Dendritic cell treated with granulocyte-macrophage colony-stimulating factor and Interleukin-4, amounts not matched to agents 40 ng/mL and 50 ng/mL, for 4 days (primary cell): ENCODE measurements at regions not wholly inside any gene's neighbourhood (a gene's known extent, or its start where the extent isn't known, plus 50 kb on each side); places are given as distances from the start of the nearest gene placed in this dataset.

ENCODE experiments used
- H3K27ac Mint-ChIP-seq: one replicate; pipeline ENCODE4 v1.8.0; 2022; ENCODE audit warnings: mild to moderate bottlenecking, mixed read lengths
- H3K27me3 Mint-ChIP-seq: one replicate; pipeline ENCODE4 v1.8.0; 2022; ENCODE audit warnings: mild to moderate bottlenecking, mixed read lengths
- H3K36me3 Mint-ChIP-seq: one replicate; pipeline ENCODE4 v1.8.0; 2022; ENCODE audit warnings: low read depth, mixed read lengths
- H3K4me1 Mint-ChIP-seq: one replicate; pipeline ENCODE4 v1.8.0; 2022; ENCODE audit warnings: low read depth, mixed read lengths
- H3K4me3 Mint-ChIP-seq: one replicate; pipeline ENCODE4 v1.8.0; 2022; ENCODE audit warnings: mild to moderate bottlenecking, moderate library complexity, mixed read lengths
- H3K9me3 Mint-ChIP-seq: one replicate; pipeline ENCODE4 v1.8.0; 2022; ENCODE audit warnings: mixed read lengths
- intact Hi-C: fragments of 100-400 bp; cut with micrococcal nuclease; formaldehyde crosslinking; loops from one replicate; pipeline ENCODE4 v1.15.0; 2022

GRCh38 chr18:48488388-48488850 is 50.4 kb upstream of the CTIF start:
- Mint-ChIP-seq H3K36me3 (no peaks in the 10 kb centered on the region), H3K27ac (no peak overlapping the region), H3K4me3 (no peak overlapping the region), H3K4me1 (peaks cover 2% of the 10 kb centered on the region), H3K9me3 (no peaks in the 10 kb centered on the region), H3K27me3 (peaks cover 2% of the 10 kb centered on the region)
- intact Hi-C loops, result no loop called here

GRCh38 chr18:48486754-48487153 is 52.1 kb upstream of the CTIF start:
- intact Hi-C loops, result no loop called here

GRCh38 chr18:48485828-48486405 is 52.9 kb upstream of the CTIF start:
- H3K4me3 Mint-ChIP-seq, result no peak overlapping the region
- H3K27ac Mint-ChIP-seq, result no peak overlapping the region
- H3K9me3 Mint-ChIP-seq, result no peaks in the 10 kb centered on the region
- peaks cover 2% of the 10 kb centered on the region for H3K27me3 Mint-ChIP-seq
- intact Hi-C loops, result no loop called here
- H3K4me1 Mint-ChIP-seq, result peaks cover 5% of the 10 kb centered on the region
- H3K36me3 Mint-ChIP-seq, result no peaks in the 10 kb centered on the region

More at GRCh38 chr18:48486754-48487153, 52.1 kb upstream of the CTIF start:
- Mint-ChIP-seq H3K4me1 (no peaks in the 10 kb centered on the region), H3K9me3 (no peaks in the 10 kb centered on the region), H3K4me3 (no peak overlapping the region), H3K27me3 (peaks cover 2% of the 10 kb centered on the region), H3K27ac (no peak overlapping the region), H3K36me3 (no peaks in the 10 kb centered on the region)

- intact Hi-C loops, result no loop called here
- Mint-ChIP-seq H3K4me3 (no peak overlapping the region), H3K36me3 (no peaks in the 10 kb centered on the region), H3K9me3 (no peaks in the 10 kb centered on the region), H3K27me3 (peaks cover 5% of the 10 kb centered on the region), H3K4me1 (peaks cover 5% of the 10 kb centered on the region), H3K27ac (no peak overlapping the region)
Measured at GRCh38 chr18:48481092-48481491, 57.7 kb upstream of the CTIF start.

- no peaks in the 10 kb centered on the region for H3K9me3 Mint-ChIP-seq
- H3K4me3 Mint-ChIP-seq, result no peak overlapping the region
- peaks cover 6% of the 10 kb centered on the region for H3K27me3 Mint-ChIP-seq
- H3K4me1 Mint-ChIP-seq, result peaks cover 5% of the 10 kb centered on the region
- H3K27ac Mint-ChIP-seq, result no peak overlapping the region
- H3K36me3 Mint-ChIP-seq, result no peaks in the 10 kb centered on the region
- intact Hi-C loops, result no loop called here
Measured at GRCh38 chr18:48479531-48479930, 59.3 kb upstream of the CTIF start.

- Mint-ChIP-seq H3K36me3 (no peaks in the 10 kb centered on the region), H3K9me3 (peaks cover 5% of the 10 kb centered on the region), H3K4me3 (no peak overlapping the region), H3K27ac (no peak overlapping the region), H3K27me3 (peaks cover 10% of the 10 kb centered on the region), H3K4me1 (peaks cover 5% of the 10 kb centered on the region)
- intact Hi-C loops, result no loop called here
Measured at GRCh38 chr18:48477348-48477747, 61.5 kb upstream of the CTIF start.

- H3K4me1 Mint-ChIP-seq, result peaks cover 5% of the 10 kb centered on the region
- peaks cover 15% of the 10 kb centered on the region for H3K27me3 Mint-ChIP-seq
- intact Hi-C loops, result loop anchor here (1.0 kb wide), 1 partner anchor 188 kb away; no protein-coding TSS in a partner anchor
- peaks cover 11% of the 10 kb centered on the region for H3K9me3 Mint-ChIP-seq
- no peaks in the 10 kb centered on the region for H3K36me3 Mint-ChIP-seq
- no peak overlapping the region for H3K4me3 Mint-ChIP-seq
- no peak overlapping the region for H3K27ac Mint-ChIP-seq
Measured at GRCh38 chr18:48476550-48476917, 62.3 kb upstream of the CTIF start.

GRCh38 chr18:48475635-48476549 is 62.9 kb upstream of the CTIF start:
- intact Hi-C loops, result loop anchor here (1.0 kb wide), 1 partner anchor 188 kb away; no protein-coding TSS in a partner anchor
- Mint-ChIP-seq H3K4me3 (no peak overlapping the region), H3K4me1 (peaks cover under 1% of the 10 kb centered on the region), H3K9me3 (peaks cover 11% of the 10 kb centered on the region), H3K36me3 (no peaks in the 10 kb centered on the region), H3K27me3 (peaks cover 15% of the 10 kb centered on the region), H3K27ac (no peak overlapping the region)

GRCh38 chr18:48473816-48474215 is 64.6 kb upstream of the ZBTB7C start:
- Mint-ChIP-seq H3K9me3 (peaks cover 11% of the 10 kb centered on the region), H3K27me3 (peaks cover 22% of the 10 kb centered on the region), H3K4me3 (no peak overlapping the region), H3K36me3 (no peaks in the 10 kb centered on the region), H3K27ac (no peak overlapping the region), H3K4me1 (no peaks in the 10 kb centered on the region)
- intact Hi-C loops, result no loop called here

- Mint-ChIP-seq H3K27ac (no peak overlapping the region), H3K27me3 (peaks cover 29% of the 10 kb centered on the region), H3K9me3 (peaks cover 11% of the 10 kb centered on the region), H3K36me3 (no peaks in the 10 kb centered on the region), H3K4me1 (no peaks in the 10 kb centered on the region), H3K4me3 (no peak overlapping the region)
- intact Hi-C loops, result no loop called here
Measured at GRCh38 chr18:48472610-48473009, 63.4 kb upstream of the ZBTB7C start.

GRCh38 chr18:48470484-48471180 is 61.4 kb upstream of the ZBTB7C start:
- Mint-ChIP-seq H3K9me3 (peaks cover 11% of the 10 kb centered on the region), H3K4me1 (no peaks in the 10 kb centered on the region), H3K4me3 (no peak overlapping the region), H3K27me3 (peaks cover 30% of the 10 kb centered on the region), H3K27ac (no peak overlapping the region), H3K36me3 (no peaks in the 10 kb centered on the region)
- intact Hi-C loops, result no loop called here

- no peak overlapping the region for H3K4me3 Mint-ChIP-seq
- peaks cover 11% of the 10 kb centered on the region for H3K9me3 Mint-ChIP-seq
- intact Hi-C loops, result loop anchor here (5.0 kb wide), 1 partner anchor 236 kb away; no protein-coding TSS in a partner anchor
- H3K36me3 Mint-ChIP-seq, result no peaks in the 10 kb centered on the region
- peaks cover 32% of the 10 kb centered on the region for H3K27me3 Mint-ChIP-seq
- H3K27ac Mint-ChIP-seq, result no peak overlapping the region
- H3K4me1 Mint-ChIP-seq, result no peaks in the 10 kb centered on the region
Measured at GRCh38 chr18:48468151-48468550, 59.0 kb upstream of the ZBTB7C start.

- Mint-ChIP-seq H3K27ac (no peak overlapping the region), H3K9me3 (peaks cover 4% of the 10 kb centered on the region), H3K4me3 (no peak overlapping the region), H3K36me3 (no peaks in the 10 kb centered on the region), H3K27me3 (peaks cover 31% of the 10 kb centered on the region), H3K4me1 (no peaks in the 10 kb centered on the region)
- intact Hi-C loops, result loop anchor here (5.0 kb wide), 1 partner anchor 235 kb away; no protein-coding TSS in a partner anchor
Measured at GRCh38 chr18:48467231-48467630, 58.0 kb upstream of the ZBTB7C start.

- H3K27me3 Mint-ChIP-seq, result peaks cover 17% of the 10 kb centered on the region
- no peaks in the 10 kb centered on the region for H3K36me3 Mint-ChIP-seq
- H3K4me1 Mint-ChIP-seq, result peaks cover 16% of the 10 kb centered on the region
Measured at GRCh38 chr18:48462510-48462909, 53.3 kb upstream of the ZBTB7C start.

More at GRCh38 chr18:48462510-48462909, 53.3 kb upstream of the ZBTB7C start:
- intact Hi-C loops, result no loop called here
- Mint-ChIP-seq H3K27ac (no peak overlapping the region), H3K4me3 (no peak overlapping the region), H3K9me3 (no peaks in the 10 kb centered on the region)
